Gastrocnemius medialis (tissue), 4 donors: ENCODE measurements at regions not wholly inside any gene's neighbourhood (a gene's known extent, or its start where the extent isn't known, plus 50 kb on each side); places are given as distances from the start of the nearest gene placed in this dataset.

Experiments
- POLR2A ChIP-seq, 2 donors: fragments of 450-650 bp; IDR thresholded peaks; one replicate each; pipeline ENCODE4 v1.6.1; 2017; ENCODE audit warnings: antibody characterized with exemption in 2 of 2, mild to moderate bottlenecking in 2 of 2, moderate library complexity in 2 of 2
- TF ChIP-seq, protein P1 (sequence below), 5 experiments: fragments of 450-650 bp in 3 of 5; fragments of 200-600 bp in 2 of 5; sonication (generic) in 2 of 5; IDR thresholded peaks in 4 of 5; conservative IDR thresholded peaks in 1 of 5; 1 replicate in 4 of 5; 2 replicates in 1 of 5; pipeline ENCODE4 v1.5.1; 2016 to 2019; ENCODE audit warnings: antibody characterized with exemption in 5 of 5, mild to moderate bottlenecking in 3 of 5, moderate library complexity in 3 of 5

GRCh38 chr7:25031432-25031831 is 51.5 kb upstream of the OSBPL3 start:
- TF ChIP-seq, protein P1, sequence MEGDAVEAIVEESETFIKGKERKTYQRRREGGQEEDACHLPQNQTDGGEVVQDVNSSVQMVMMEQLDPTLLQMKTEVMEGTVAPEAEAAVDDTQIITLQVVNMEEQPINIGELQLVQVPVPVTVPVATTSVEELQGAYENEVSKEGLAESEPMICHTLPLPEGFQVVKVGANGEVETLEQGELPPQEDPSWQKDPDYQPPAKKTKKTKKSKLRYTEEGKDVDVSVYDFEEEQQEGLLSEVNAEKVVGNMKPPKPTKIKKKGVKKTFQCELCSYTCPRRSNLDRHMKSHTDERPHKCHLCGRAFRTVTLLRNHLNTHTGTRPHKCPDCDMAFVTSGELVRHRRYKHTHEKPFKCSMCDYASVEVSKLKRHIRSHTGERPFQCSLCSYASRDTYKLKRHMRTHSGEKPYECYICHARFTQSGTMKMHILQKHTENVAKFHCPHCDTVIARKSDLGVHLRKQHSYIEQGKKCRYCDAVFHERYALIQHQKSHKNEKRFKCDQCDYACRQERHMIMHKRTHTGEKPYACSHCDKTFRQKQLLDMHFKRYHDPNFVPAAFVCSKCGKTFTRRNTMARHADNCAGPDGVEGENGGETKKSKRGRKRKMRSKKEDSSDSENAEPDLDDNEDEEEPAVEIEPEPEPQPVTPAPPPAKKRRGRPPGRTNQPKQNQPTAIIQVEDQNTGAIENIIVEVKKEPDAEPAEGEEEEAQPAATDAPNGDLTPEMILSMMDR (IDR thresholded peaks at IDR 0.05 in 4 of 5, conservative IDR thresholded peaks at IDR 0.05 in 1 of 5), result no peak
- TF ChIP-seq POLR2A (IDR thresholded peaks at IDR 0.05), result no peak
